HepG2 (cell line): ENCODE measurements at regions not wholly inside any gene's neighbourhood (a gene's known extent, or its start where the extent isn't known, plus 50 kb on each side); places are given as distances from the start of the nearest gene placed in this dataset.

Source experiments
- CREB1 ChIP-seq, 2 experiments: fragments of 450-650 bp in 1 of 2; IDR thresholded peaks; 2 replicates each; pipeline ENCODE4 v1.6.1; 2016 to 2017; ENCODE audit warnings: control low read depth in 1 of 2, mild to moderate bottlenecking in 1 of 2, missing compliant biosample characterization in 1 of 2, missing genetic modification characterization in 1 of 2
- EZH2 ChIP-seq: conservative IDR thresholded peaks from 2 replicates; pipeline ENCODE4 v1.6.1; 2012; ENCODE audit warnings: mild to moderate bottlenecking, low read depth, low read length, moderate library complexity
- HCFC1 ChIP-seq: fragments of 150-350 bp; IDR thresholded peaks from 2 replicates; pipeline ENCODE4 v1.6.1; 2014; ENCODE audit warnings: low read depth, low read length
- IKZF5 ChIP-seq: IDR thresholded peaks from 2 replicates; pipeline ENCODE4 v1.6.1; 2018; ENCODE audit warnings: missing genetic modification reagents, mild to moderate bottlenecking, missing compliant biosample characterization
- ZMYM4 ChIP-seq: sonication (generic); formaldehyde crosslinking; IDR thresholded peaks from 2 replicates; pipeline ENCODE4 v1.8.1; 2023; ENCODE audit warnings: mild to moderate bottlenecking, missing genetic modification reagents
- ZNF335 ChIP-seq: sonication (generic); formaldehyde crosslinking; IDR thresholded peaks from 2 replicates; pipeline ENCODE4 v1.4.0; 2020; ENCODE audit warnings: missing genetic modification reagents
- ZNF7 ChIP-seq: IDR thresholded peaks from 2 replicates; pipeline ENCODE4 v1.6.1; 2016; ENCODE audit warnings: missing biosample characterization, missing genetic modification reagents
- TF ChIP-seq, protein P1 (sequence below): IDR thresholded peaks from 2 replicates; pipeline ENCODE4 v1.6.1; 2012; ENCODE audit warnings: inconsistent platforms

DNA sequence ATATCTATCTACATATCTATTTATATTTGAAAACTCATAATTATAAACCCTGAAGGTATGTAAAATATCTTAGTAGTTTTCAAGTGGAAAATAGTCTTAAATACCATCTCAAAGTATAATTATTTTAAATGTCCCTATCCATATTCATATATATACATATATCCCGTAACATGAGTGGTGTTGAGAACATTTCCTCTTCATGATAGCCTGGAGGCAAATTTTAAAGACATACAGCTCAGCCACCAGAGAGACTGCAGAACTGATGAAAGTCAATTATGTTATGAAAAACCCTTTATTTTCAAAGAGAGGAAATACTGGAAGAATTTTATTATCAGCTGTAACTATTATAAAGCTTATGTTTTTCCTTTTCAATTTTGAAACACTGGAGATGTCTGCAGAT, 1806.7 kb upstream of the PCDH7 start:
- TF ChIP-seq CREB1 (IDR thresholded peaks at IDR 0.05) = no peak
- TF ChIP-seq CREB1 (CRISPR knock-in tag; IDR thresholded peaks at IDR 0.05) = no peak
- TF ChIP-seq ZNF7 (CRISPR knock-in tag) = no peak
- no peak for TF ChIP-seq ZNF335 (CRISPR knock-in tag)
- no peak for TF ChIP-seq ZMYM4
- TF ChIP-seq EZH2 = no peak
- TF ChIP-seq HCFC1 = no peak
- TF ChIP-seq, protein P1, sequence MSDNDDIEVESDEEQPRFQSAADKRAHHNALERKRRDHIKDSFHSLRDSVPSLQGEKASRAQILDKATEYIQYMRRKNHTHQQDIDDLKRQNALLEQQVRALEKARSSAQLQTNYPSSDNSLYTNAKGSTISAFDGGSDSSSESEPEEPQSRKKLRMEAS = no peak
- no peak for TF ChIP-seq IKZF5 (CRISPR knock-in tag)
